ENCODE measurements at regions not wholly inside any gene's neighbourhood (a gene's known extent, or its start where the extent isn't known, plus 50 kb on each side); places are given as distances from the start of the nearest gene placed in this dataset.

DNA sequence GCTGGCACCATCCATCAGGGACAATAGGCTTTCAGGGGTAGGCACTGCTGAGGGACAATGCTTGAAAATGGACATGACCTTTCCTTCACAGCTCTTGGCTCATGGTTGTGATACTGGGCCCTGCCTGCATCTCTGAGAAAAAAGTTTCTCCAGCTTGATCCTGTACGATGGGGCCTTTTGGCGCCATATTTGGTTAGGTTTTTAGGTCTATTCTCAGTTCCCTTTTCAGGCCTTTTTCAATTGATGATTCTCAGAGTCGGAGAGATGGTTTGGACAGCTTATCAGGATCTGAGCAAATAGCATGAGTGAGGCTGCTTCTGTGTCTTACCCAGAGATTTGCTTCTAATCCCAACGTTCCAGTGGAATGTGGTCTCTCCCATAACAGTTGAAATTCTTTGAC is 141.6 kb downstream of the ZNF518B start:
- no peak overlapping the region for H4K8ac ChIP-seq (ENCODE audit: low read depth, low read length)
- H2AFZ ChIP-seq (ENCODE audit: low read length): no peak overlapping the region
- no peak overlapping the region for H3K4me2 ChIP-seq (ENCODE audit: insufficient read depth, low read length, poor library complexity, severe bottlenecking)
- H2AK5ac ChIP-seq (ENCODE audit: low read depth, low read length): no peak overlapping the region
- no peak for DNase-seq (ENCODE audit: low spot score)
- no CpG with 5 or more reads among the region's 4 CpGs for WGBS, 2 donors (ENCODE audit: extremely low coverage in 2 of 2, insufficient read length in 2 of 2, insufficient replicate concordance in 1 of 2)
- no peak overlapping the region for H2BK5ac ChIP-seq (ENCODE audit: low read length)
- H3K27ac ChIP-seq (replicated peaks; ENCODE audit: low read length): no peak overlapping the region
- no peaks in the 10 kb centered on the region for H3K36me3 ChIP-seq (replicated peaks in 1 of 2; ENCODE audit: control insufficient read depth in 2 of 2, insufficient read depth in 2 of 2, low read length in 2 of 2)
- H3K4me1 ChIP-seq (ENCODE audit: control insufficient read depth in 2 of 2, insufficient read depth in 1 of 2, low read depth in 1 of 2, low read length in 2 of 2): peaks cover 0 to 4% of the 10 kb centered on the region in 2 donors
- H3K4me3 ChIP-seq (ENCODE audit: low read length in 2 of 2): no peak overlapping the region
- H3K27me3 ChIP-seq (ENCODE audit: control insufficient read depth in 3 of 3, insufficient read depth in 3 of 3, low read depth in 1 of 3, low read length in 3 of 3): no peaks in the 10 kb centered on the region
- no peak overlapping the region for H2BK12ac ChIP-seq (ENCODE audit: low read length)
- no peak overlapping the region for H2BK15ac ChIP-seq (ENCODE audit: low read length)
- H3K18ac ChIP-seq (ENCODE audit: low read length): no peak overlapping the region
- no peak overlapping the region for H3K9ac ChIP-seq (ENCODE audit: low read depth, low read length, poor library complexity)
- H3K9me3 ChIP-seq (replicated peaks in 1 of 2; ENCODE audit: control insufficient read depth in 2 of 2, insufficient read depth in 1 of 2, low read depth in 1 of 2, low read length in 2 of 2): no peaks in the 10 kb centered on the region
- no peak overlapping the region for H4K91ac ChIP-seq (ENCODE audit: low read depth, low read length, poor library complexity)
- H2BK120ac ChIP-seq (ENCODE audit: low read depth, low read length): no peak overlapping the region
- H3K23ac ChIP-seq (ENCODE audit: low read depth, low read length, poor library complexity): no peak overlapping the region
- H3K4ac ChIP-seq (ENCODE audit: low read length): no peak overlapping the region
- H3K14ac ChIP-seq (ENCODE audit: low read length): no peak overlapping the region
- H3K79me1 ChIP-seq (ENCODE audit: low read depth, low read length): no peaks in the 10 kb centered on the region

DNA sequence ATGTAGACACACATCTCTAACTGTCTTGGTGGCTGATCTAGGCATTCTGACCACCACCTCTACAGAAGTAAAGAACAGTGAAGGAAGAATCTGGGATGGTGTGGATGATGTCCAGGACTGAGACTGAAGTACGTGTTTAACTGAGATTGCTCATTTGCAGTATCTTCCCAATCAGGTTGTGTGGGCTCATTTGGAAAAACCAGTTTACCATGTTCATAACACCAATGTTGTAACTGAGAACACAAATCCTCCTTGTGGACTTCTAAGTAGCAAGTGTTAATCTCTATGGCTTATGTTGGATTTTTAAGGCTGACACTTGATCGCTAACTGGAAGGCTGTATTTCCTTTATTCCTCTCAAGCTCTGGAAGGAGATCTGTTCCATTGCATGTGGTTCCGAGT is 144.7 kb downstream of the ZNF518B start:
- H3K9ac ChIP-seq (ENCODE audit: low read depth, low read length, poor library complexity): no peak overlapping the region
- no peak overlapping the region for H2BK12ac ChIP-seq (ENCODE audit: low read length)
- no peak overlapping the region for H3K14ac ChIP-seq (ENCODE audit: low read length)
- no peak overlapping the region for H2AFZ ChIP-seq (ENCODE audit: low read length)
- DNase-seq (ENCODE audit: low spot score): no peak
- no peaks in the 10 kb centered on the region for H3K27me3 ChIP-seq (ENCODE audit: control insufficient read depth in 3 of 3, insufficient read depth in 3 of 3, low read depth in 1 of 3, low read length in 3 of 3)
- no peak overlapping the region for H3K27ac ChIP-seq (replicated peaks; ENCODE audit: low read length)
- H3K4me3 ChIP-seq (ENCODE audit: low read length in 2 of 2): no peak overlapping the region
- H3K23ac ChIP-seq (ENCODE audit: low read depth, low read length, poor library complexity): no peak overlapping the region
- H4K91ac ChIP-seq (ENCODE audit: low read depth, low read length, poor library complexity): no peak overlapping the region
- H2BK120ac ChIP-seq (ENCODE audit: low read depth, low read length): no peak overlapping the region
- no peak overlapping the region for H3K4me2 ChIP-seq (ENCODE audit: insufficient read depth, low read length, poor library complexity, severe bottlenecking)
- no CpG with 5 or more reads among the region's 3 CpGs for WGBS, 2 donors (ENCODE audit: extremely low coverage in 2 of 2, insufficient read length in 2 of 2, insufficient replicate concordance in 1 of 2)
- no peak overlapping the region for H4K8ac ChIP-seq (ENCODE audit: low read depth, low read length)
- no peaks in the 10 kb centered on the region for H3K4me1 ChIP-seq (ENCODE audit: control insufficient read depth in 2 of 2, insufficient read depth in 1 of 2, low read depth in 1 of 2, low read length in 2 of 2)
- H2BK5ac ChIP-seq (ENCODE audit: low read length): no peak overlapping the region
- no peak overlapping the region for H2AK5ac ChIP-seq (ENCODE audit: low read depth, low read length)
- no peak overlapping the region for H3K4ac ChIP-seq (ENCODE audit: low read length)
- no peak overlapping the region for H2BK15ac ChIP-seq (ENCODE audit: low read length)
- no peaks in the 10 kb centered on the region for H3K79me1 ChIP-seq (ENCODE audit: low read depth, low read length)
- H3K36me3 ChIP-seq (replicated peaks in 1 of 2; ENCODE audit: control insufficient read depth in 2 of 2, insufficient read depth in 2 of 2, low read length in 2 of 2): no peaks in the 10 kb centered on the region
- no peak overlapping the region for H3K18ac ChIP-seq (ENCODE audit: low read length)
- H3K9me3 ChIP-seq (replicated peaks in 1 of 2; ENCODE audit: control insufficient read depth in 2 of 2, insufficient read depth in 1 of 2, low read depth in 1 of 2, low read length in 2 of 2): peaks cover 0 to 2% of the 10 kb centered on the region in 2 donors

DNA sequence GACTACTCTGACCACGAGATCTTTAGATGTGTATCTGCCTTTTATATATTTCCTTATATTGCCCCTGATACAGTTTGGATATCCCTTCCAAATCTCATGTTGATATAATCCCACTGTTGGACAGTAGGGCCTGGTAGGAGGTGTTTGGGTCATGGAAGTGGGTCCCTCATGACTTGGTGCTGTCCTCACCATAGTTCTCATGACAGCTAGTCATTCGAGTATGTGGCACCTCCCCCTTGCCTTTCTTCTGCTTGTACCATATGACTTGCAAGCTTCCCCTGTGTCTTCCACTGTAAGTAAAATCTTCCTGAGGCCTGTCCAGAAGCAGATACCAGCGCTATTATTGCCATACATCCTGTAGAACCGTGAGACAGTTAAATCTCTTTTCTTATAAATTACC is 145.3 kb downstream of the ZNF518B start:
- Histone ChIP-seq H3K14ac (ENCODE audit: low read length) (no peak overlapping the region), H2AK5ac (ENCODE audit: low read depth, low read length) (no peak overlapping the region), H3K18ac (ENCODE audit: low read length) (no peak overlapping the region), H3K9me3 (replicated peaks in 1 of 2; ENCODE audit: control insufficient read depth in 2 of 2, insufficient read depth in 1 of 2, low read depth in 1 of 2, low read length in 2 of 2) (peaks cover 0 to 2% of the 10 kb centered on the region in 2 donors), H3K4me1 (ENCODE audit: control insufficient read depth in 2 of 2, insufficient read depth in 1 of 2, low read depth in 1 of 2, low read length in 2 of 2) (no peaks in the 10 kb centered on the region), H3K4me2 (ENCODE audit: insufficient read depth, low read length, poor library complexity, severe bottlenecking) (no peak overlapping the region), H3K4me3 (ENCODE audit: low read length in 2 of 2) (no peak overlapping the region), H3K36me3 (replicated peaks in 1 of 2; ENCODE audit: control insufficient read depth in 2 of 2, insufficient read depth in 2 of 2, low read length in 2 of 2) (no peaks in the 10 kb centered on the region), H2AFZ (ENCODE audit: low read length) (no peak overlapping the region), H2BK15ac (ENCODE audit: low read length) (no peak overlapping the region), H2BK12ac (ENCODE audit: low read length) (no peak overlapping the region), H3K4ac (ENCODE audit: low read length) (no peak overlapping the region), H3K23ac (ENCODE audit: low read depth, low read length, poor library complexity) (no peak overlapping the region), H2BK5ac (ENCODE audit: low read length) (no peak overlapping the region), H4K8ac (ENCODE audit: low read depth, low read length) (no peak overlapping the region), H3K27ac (replicated peaks; ENCODE audit: low read length) (no peak overlapping the region), H2BK120ac (ENCODE audit: low read depth, low read length) (no peak overlapping the region), H3K9ac (ENCODE audit: low read depth, low read length, poor library complexity) (no peak overlapping the region), H4K91ac (ENCODE audit: low read depth, low read length, poor library complexity) (no peak overlapping the region), H3K27me3 (ENCODE audit: control insufficient read depth in 3 of 3, insufficient read depth in 3 of 3, low read depth in 1 of 3, low read length in 3 of 3) (no peaks in the 10 kb centered on the region), H3K79me1 (ENCODE audit: low read depth, low read length) (no peaks in the 10 kb centered on the region)
- DNase-seq (ENCODE audit: low spot score): no peak
- WGBS, 2 donors (ENCODE audit: extremely low coverage in 2 of 2, insufficient read length in 2 of 2, insufficient replicate concordance in 1 of 2): no CpG with 5 or more reads among the region's 4 CpGs

DNA sequence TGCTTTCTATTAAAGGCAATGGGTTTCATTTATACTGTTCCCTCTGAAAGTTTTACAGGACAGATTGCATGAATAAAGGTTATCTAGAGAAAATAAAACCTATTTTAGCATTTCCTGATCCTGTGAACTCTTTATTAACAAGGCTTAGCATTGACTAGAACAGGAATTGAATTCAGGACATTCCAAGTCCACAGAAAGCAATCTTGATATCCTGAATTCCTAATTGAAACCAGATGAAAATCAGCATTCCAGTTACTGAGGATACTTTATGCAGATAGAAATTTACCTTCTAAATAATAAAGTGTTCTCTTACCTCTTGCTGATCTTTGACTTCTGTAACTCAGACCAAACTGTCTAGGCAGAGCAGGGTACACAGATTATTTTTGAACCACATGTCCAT is 151.4 kb downstream of the ZNF518B start:
- Histone ChIP-seq H4K91ac (ENCODE audit: low read depth, low read length, poor library complexity) (no peak overlapping the region), H3K27ac (replicated peaks; ENCODE audit: low read length) (no peak overlapping the region), H2BK12ac (ENCODE audit: low read length) (no peak overlapping the region), H2AK5ac (ENCODE audit: low read depth, low read length) (no peak overlapping the region), H3K27me3 (ENCODE audit: control insufficient read depth in 3 of 3, insufficient read depth in 3 of 3, low read depth in 1 of 3, low read length in 3 of 3) (no peaks in the 10 kb centered on the region), H3K4me1 (ENCODE audit: control insufficient read depth in 2 of 2, insufficient read depth in 1 of 2, low read depth in 1 of 2, low read length in 2 of 2) (peaks cover 0 to 2% of the 10 kb centered on the region in 2 donors), H3K4me3 (ENCODE audit: low read length in 2 of 2) (no peak overlapping the region), H3K23ac (ENCODE audit: low read depth, low read length, poor library complexity) (no peak overlapping the region), H3K36me3 (replicated peaks in 1 of 2; ENCODE audit: control insufficient read depth in 2 of 2, insufficient read depth in 2 of 2, low read length in 2 of 2) (no peaks in the 10 kb centered on the region), H3K79me1 (ENCODE audit: low read depth, low read length) (no peaks in the 10 kb centered on the region), H3K4me2 (ENCODE audit: insufficient read depth, low read length, poor library complexity, severe bottlenecking) (no peak overlapping the region), H2BK120ac (ENCODE audit: low read depth, low read length) (no peak overlapping the region), H2AFZ (ENCODE audit: low read length) (no peak overlapping the region), H4K8ac (ENCODE audit: low read depth, low read length) (no peak overlapping the region), H3K4ac (ENCODE audit: low read length) (no peak overlapping the region), H2BK15ac (ENCODE audit: low read length) (no peak overlapping the region), H2BK5ac (ENCODE audit: low read length) (no peak overlapping the region), H3K9me3 (replicated peaks in 1 of 2; ENCODE audit: control insufficient read depth in 2 of 2, insufficient read depth in 1 of 2, low read depth in 1 of 2, low read length in 2 of 2) (peaks cover 0 to 2% of the 10 kb centered on the region in 2 donors), H3K9ac (ENCODE audit: low read depth, low read length, poor library complexity) (no peak overlapping the region), H3K18ac (ENCODE audit: low read length) (no peak overlapping the region), H3K14ac (ENCODE audit: low read length) (no peak overlapping the region)
- no peak for DNase-seq (ENCODE audit: low spot score)
